22Rv1 (cell line): ENCODE measurements at regions not wholly inside any gene's neighbourhood (a gene's known extent, or its start where the extent isn't known, plus 50 kb on each side); places are given as distances from the start of the nearest gene placed in this dataset.
A peak's percentile ranks its signal among the peaks of the same experiment; 100 is the strongest.
"Not testable (repeated sequence)": the region's sequence is repeated elsewhere in the genome, so short reads cannot be mapped to it uniquely, and the experiment has no call there.

Source experiments
- H3K27ac ChIP-seq: fragments of 450-650 bp; 2 replicates; pipeline ENCODE4 v1.5.1; 2017
- CTCF ChIP-seq: fragments of 450-650 bp; IDR thresholded peaks from 2 replicates; pipeline ENCODE4 v1.5.1; 2017; ENCODE audit warnings: mild to moderate bottlenecking
- ZFX ChIP-seq: fragments of 450-650 bp; IDR thresholded peaks from 2 replicates; pipeline ENCODE4 v1.6.1; 2017; ENCODE audit warnings: antibody characterized with exemption, borderline replicate concordance

GRCh38 chr9:33708441-33708840, 86.9 kb upstream of the PRSS3 start:
- H3K27ac ChIP-seq: no peak overlapping the region
- no peak for TF ChIP-seq ZFX
- TF ChIP-seq CTCF: no peak

- no peak for TF ChIP-seq CTCF
- no peak for TF ChIP-seq ZFX
- H3K27ac ChIP-seq: no peak overlapping the region
Observed at GRCh38 chr9:33709269-33709668, 86.1 kb upstream of the PRSS3 start.

- not testable (repeated sequence) for H3K27ac ChIP-seq
Observed at GRCh38 chr9:33711418-33711817, 83.9 kb upstream of the PRSS3 start.

- H3K27ac ChIP-seq: no peak overlapping the region
- no peak for TF ChIP-seq CTCF
- no peak for TF ChIP-seq ZFX
Observed at GRCh38 chr9:33714989-33715388, 80.4 kb upstream of the PRSS3 start.

GRCh38 chr9:33718987-33719386, 76.4 kb upstream of the PRSS3 start:
- TF ChIP-seq ZFX: no peak
- no peak for TF ChIP-seq CTCF
- no peak overlapping the region for H3K27ac ChIP-seq

- TF ChIP-seq CTCF (peak; percentile 72), ZFX (no peak)
- H3K27ac ChIP-seq: no peak overlapping the region
Observed at GRCh38 chr9:33719581-33720374, 75.6 kb upstream of the PRSS3 start.

- H3K27ac ChIP-seq: no peak overlapping the region
- TF ChIP-seq CTCF (peak; percentile 100), ZFX (no peak)
Observed at GRCh38 chr9:33721674-33722358, 73.5 kb upstream of the PRSS3 start.
